ENCODE measurements at regions not wholly inside any gene's neighbourhood (a gene's known extent, or its start where the extent isn't known, plus 50 kb on each side); places are given as distances from the start of the nearest gene placed in this dataset.

DNA sequence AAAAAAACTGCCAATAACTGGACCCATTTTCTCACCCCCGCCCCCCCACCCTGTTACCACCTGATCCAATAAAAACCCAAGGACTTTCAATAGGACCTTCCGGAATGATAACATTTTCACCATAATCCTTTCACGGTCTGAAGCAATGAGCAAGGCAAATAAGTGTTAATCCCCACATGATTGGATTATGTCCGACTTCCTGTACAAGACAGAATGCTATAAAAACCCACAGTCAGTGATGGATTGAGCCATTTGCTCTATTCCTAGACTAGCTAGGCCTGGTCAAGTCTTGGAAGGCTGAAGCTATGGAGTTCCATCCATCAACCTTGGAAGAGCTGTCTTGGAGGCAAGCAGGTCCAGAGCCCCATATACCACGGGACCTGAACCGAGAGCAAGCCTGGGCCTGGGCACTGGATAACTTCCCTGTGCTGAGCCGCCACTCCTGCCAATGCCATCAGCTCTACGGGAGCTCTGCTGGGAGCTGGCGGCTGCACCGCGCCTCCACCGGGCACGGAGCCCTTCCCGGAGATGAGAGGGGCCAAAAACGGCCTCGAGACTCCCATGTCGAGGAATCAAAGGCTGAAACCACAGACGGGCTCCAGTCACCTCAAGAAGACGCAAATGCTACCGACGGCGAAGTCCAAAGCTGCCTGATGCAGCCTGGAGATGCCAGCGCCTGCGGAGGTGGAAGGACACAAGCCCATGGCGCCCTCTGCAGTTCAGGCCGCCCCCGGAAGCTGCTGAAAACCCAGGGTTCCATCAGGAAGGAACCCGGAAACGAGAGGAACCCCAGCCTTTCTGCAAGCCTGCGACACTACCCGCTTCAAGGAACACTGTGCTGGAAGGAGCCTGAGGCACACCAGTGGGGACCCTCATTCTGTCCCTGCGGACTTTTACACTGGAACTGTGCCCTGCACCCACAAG is 69.2 kb downstream of the ANXA2R start:
- no peak overlapping the region for H3K4me3 ChIP-seq (ENCODE audit: low read length)
- no peaks in the 10 kb centered on the region for H3K9me3 ChIP-seq (ENCODE audit: control insufficient read depth, insufficient read depth, low read length)
- H3K36me3 ChIP-seq (ENCODE audit: control insufficient read depth, insufficient read depth, low read length): no peaks in the 10 kb centered on the region
- H3K27ac ChIP-seq (ENCODE audit: low read length): no peak overlapping the region
- no CpG with 5 or more reads among the region's 32 CpGs for WGBS (ENCODE audit: insufficient coverage, insufficient read length)
- no peaks in the 10 kb centered on the region for H3K4me1 ChIP-seq (ENCODE audit: control insufficient read depth, insufficient read depth, low read length)
- no peaks in the 10 kb centered on the region for H3K27me3 ChIP-seq (ENCODE audit: control insufficient read depth, insufficient read depth, low read length)
- no peak for DNase-seq (ENCODE audit: low read depth, low spot score)

DNA sequence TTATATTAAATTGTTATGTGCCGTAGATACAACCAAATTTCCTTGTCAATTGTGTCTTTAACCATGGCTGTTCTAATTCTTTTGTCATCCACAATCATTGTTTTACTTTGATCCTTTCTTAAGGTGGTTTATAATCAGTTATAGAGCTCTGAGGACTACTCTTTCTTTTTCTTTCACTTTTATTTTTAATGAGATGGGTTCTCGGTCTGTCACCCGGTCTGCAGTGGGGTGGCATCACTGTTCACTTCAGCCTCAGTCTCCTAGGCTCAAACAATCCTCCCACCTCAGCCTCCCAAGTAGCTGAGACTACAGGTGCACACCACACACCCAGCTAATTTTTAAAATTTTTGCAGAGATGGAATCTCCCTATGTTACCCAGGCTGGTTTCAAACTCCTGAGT is 74.2 kb downstream of the ANXA2R start:
- no peaks in the 10 kb centered on the region for H3K27me3 ChIP-seq (ENCODE audit: control insufficient read depth, insufficient read depth, low read length)
- no peak overlapping the region for H3K27ac ChIP-seq (ENCODE audit: low read length)
- no peaks in the 10 kb centered on the region for H3K9me3 ChIP-seq (ENCODE audit: control insufficient read depth, insufficient read depth, low read length)
- DNase-seq (ENCODE audit: low read depth, low spot score): no peak
- no peaks in the 10 kb centered on the region for H3K4me1 ChIP-seq (ENCODE audit: control insufficient read depth, insufficient read depth, low read length)
- no peaks in the 10 kb centered on the region for H3K36me3 ChIP-seq (ENCODE audit: control insufficient read depth, insufficient read depth, low read length)
- H3K4me3 ChIP-seq (ENCODE audit: low read length): no peak overlapping the region
- WGBS (ENCODE audit: insufficient coverage, insufficient read length): no CpG with 5 or more reads among the region's 3 CpGs

DNA sequence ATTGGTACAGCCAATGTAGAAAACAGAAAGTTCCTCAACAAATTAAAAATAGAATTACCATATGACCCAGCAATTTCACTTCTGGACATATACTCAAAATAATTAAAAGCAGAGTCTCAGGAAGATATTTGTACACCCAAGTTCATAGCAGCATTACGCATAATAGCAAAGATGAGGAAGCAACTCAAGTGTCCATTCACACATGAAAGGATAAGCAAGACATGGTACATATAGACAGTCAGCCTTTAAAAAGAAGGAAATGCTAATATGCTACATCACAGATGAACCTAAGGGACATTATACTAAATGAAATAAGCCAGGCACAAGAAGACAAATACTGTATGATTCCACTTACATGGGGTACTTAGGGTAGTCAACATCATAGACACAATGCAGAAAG is 76.7 kb downstream of the ANXA2R start:
- no peak overlapping the region for H3K27ac ChIP-seq (ENCODE audit: low read length)
- no peak overlapping the region for H3K4me3 ChIP-seq (ENCODE audit: low read length)
- DNase-seq (ENCODE audit: low read depth, low spot score): no peak
- H3K27me3 ChIP-seq (ENCODE audit: control insufficient read depth, insufficient read depth, low read length): no peaks in the 10 kb centered on the region
- no CpG with 5 or more reads among the region's 1 CpG for WGBS (ENCODE audit: insufficient coverage, insufficient read length)
- H3K4me1 ChIP-seq (ENCODE audit: control insufficient read depth, insufficient read depth, low read length): no peaks in the 10 kb centered on the region
- no peaks in the 10 kb centered on the region for H3K9me3 ChIP-seq (ENCODE audit: control insufficient read depth, insufficient read depth, low read length)
- H3K36me3 ChIP-seq (ENCODE audit: control insufficient read depth, insufficient read depth, low read length): no peaks in the 10 kb centered on the region

DNA sequence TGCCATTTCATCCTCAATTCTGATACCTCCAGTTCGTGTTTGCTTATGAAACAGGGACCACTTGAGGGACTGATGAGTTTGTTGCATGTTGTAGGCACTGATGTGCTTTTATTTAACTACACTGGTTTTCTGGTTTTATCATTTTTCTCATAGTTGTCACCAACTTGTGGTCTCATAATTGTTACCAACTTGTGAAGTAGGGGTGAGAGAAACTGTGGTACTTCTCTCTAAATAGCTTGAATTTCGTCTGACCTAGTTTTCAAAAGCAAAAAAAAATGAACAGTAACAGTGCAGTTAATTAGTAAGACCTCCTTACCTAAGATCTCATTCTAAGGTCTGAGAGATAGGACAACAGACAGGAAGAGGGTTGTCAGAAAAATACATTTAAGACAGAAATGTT is 78.0 kb downstream of the ANXA2R start:
- H3K4me1 ChIP-seq (ENCODE audit: control insufficient read depth, insufficient read depth, low read length): no peaks in the 10 kb centered on the region
- H3K4me3 ChIP-seq (ENCODE audit: low read length): no peak overlapping the region
- no peaks in the 10 kb centered on the region for H3K9me3 ChIP-seq (ENCODE audit: control insufficient read depth, insufficient read depth, low read length)
- no peak for DNase-seq (ENCODE audit: low read depth, low spot score)
- no peaks in the 10 kb centered on the region for H3K36me3 ChIP-seq (ENCODE audit: control insufficient read depth, insufficient read depth, low read length)
- no CpG with 5 or more reads among the region's 2 CpGs for WGBS (ENCODE audit: insufficient coverage, insufficient read length)
- no peaks in the 10 kb centered on the region for H3K27me3 ChIP-seq (ENCODE audit: control insufficient read depth, insufficient read depth, low read length)
- H3K27ac ChIP-seq (ENCODE audit: low read length): no peak overlapping the region

DNA sequence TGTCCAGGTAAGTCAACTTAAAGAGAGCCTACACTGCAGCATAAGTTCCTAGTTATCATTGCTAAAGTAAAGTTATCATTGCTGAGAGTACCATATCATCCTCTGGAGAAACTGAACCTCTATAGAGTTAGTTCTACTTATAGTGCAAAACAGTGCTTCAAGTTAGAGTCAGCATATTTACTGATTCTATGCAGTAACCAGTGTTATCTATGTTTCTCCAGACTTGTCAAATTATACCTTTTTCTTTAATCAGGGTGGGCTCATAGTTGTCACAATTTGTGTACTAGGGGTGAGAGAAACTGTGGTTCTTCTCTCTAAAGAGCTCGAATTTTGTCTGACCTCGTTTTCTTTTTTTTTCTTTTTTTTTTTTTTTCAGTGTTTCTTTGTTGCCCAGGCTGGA is 79.6 kb downstream of the ANXA2R start:
- WGBS (ENCODE audit: insufficient coverage, insufficient read length): no CpG with 5 or more reads among the region's 2 CpGs
- Histone ChIP-seq H3K4me3 (ENCODE audit: low read length) (no peak overlapping the region), H3K27me3 (ENCODE audit: control insufficient read depth, insufficient read depth, low read length) (no peaks in the 10 kb centered on the region), H3K4me1 (ENCODE audit: control insufficient read depth, insufficient read depth, low read length) (no peaks in the 10 kb centered on the region), H3K27ac (ENCODE audit: low read length) (no peak overlapping the region), H3K9me3 (ENCODE audit: control insufficient read depth, insufficient read depth, low read length) (no peaks in the 10 kb centered on the region), H3K36me3 (ENCODE audit: control insufficient read depth, insufficient read depth, low read length) (no peaks in the 10 kb centered on the region)
- no peak for DNase-seq (ENCODE audit: low read depth, low spot score)

DNA sequence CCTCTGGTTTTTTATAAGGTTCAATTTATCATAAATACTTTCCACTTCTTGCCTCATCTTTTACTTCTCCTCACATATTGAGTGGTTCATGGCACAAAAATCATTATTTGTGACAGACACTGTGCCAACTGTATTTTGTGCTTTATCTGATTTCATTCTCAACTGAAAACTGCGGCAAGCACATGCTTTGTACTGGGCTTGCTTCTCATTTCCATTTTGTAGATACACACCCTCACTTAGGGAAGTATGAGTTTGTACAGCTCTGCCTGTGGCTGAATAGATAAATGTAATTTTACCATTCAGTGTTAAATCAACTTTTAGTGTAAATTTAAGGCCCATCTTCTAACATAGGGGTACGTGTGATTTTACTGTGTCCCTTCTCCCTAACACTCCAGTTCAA is 83.6 kb downstream of the ANXA2R start:
- H3K27me3 ChIP-seq (ENCODE audit: control insufficient read depth, insufficient read depth, low read length): no peaks in the 10 kb centered on the region
- DNase-seq (ENCODE audit: low read depth, low spot score): no peak
- H3K4me1 ChIP-seq (ENCODE audit: control insufficient read depth, insufficient read depth, low read length): no peaks in the 10 kb centered on the region
- no peak overlapping the region for H3K27ac ChIP-seq (ENCODE audit: low read length)
- no peak overlapping the region for H3K4me3 ChIP-seq (ENCODE audit: low read length)
- H3K36me3 ChIP-seq (ENCODE audit: control insufficient read depth, insufficient read depth, low read length): no peaks in the 10 kb centered on the region
- H3K9me3 ChIP-seq (ENCODE audit: control insufficient read depth, insufficient read depth, low read length): no peaks in the 10 kb centered on the region; the same call in 1 of the 2 replicates
- no CpG with 5 or more reads among the region's 2 CpGs for WGBS (ENCODE audit: insufficient coverage, insufficient read length)

DNA sequence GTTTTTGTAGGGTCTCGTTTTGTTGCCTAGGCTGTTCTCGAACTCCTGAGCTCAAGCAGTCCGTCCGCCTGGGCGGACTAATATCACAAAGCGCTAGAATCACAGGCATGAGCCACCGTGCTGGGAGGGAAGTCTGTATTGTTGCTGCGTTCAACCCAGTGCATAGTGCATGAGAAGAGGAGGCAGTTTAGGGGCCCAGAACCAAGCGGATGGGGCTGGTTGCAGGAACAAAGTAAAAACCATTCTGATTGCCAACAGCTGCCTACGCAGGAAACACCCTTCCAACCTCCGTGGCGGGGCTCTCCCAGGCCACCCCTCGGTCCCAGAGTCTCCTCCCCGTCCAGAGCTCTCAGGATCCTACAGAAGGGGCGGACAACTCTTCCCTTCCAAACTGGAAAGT is 87.1 kb downstream of the ANXA2R start:
- no peak for DNase-seq (ENCODE audit: low read depth, low spot score)
- Histone ChIP-seq H3K36me3 (ENCODE audit: control insufficient read depth, insufficient read depth, low read length) (no peaks in the 10 kb centered on the region), H3K9me3 (ENCODE audit: control insufficient read depth, insufficient read depth, low read length) (no peaks in the 10 kb centered on the region; the same call in 1 of the 2 replicates), H3K4me3 (ENCODE audit: low read length) (no peak overlapping the region), H3K27me3 (ENCODE audit: control insufficient read depth, insufficient read depth, low read length) (no peaks in the 10 kb centered on the region), H3K4me1 (ENCODE audit: control insufficient read depth, insufficient read depth, low read length) (no peaks in the 10 kb centered on the region), H3K27ac (ENCODE audit: low read length) (no peak overlapping the region)
- no CpG with 5 or more reads among the region's 15 CpGs for WGBS (ENCODE audit: insufficient coverage, insufficient read length)

DNA sequence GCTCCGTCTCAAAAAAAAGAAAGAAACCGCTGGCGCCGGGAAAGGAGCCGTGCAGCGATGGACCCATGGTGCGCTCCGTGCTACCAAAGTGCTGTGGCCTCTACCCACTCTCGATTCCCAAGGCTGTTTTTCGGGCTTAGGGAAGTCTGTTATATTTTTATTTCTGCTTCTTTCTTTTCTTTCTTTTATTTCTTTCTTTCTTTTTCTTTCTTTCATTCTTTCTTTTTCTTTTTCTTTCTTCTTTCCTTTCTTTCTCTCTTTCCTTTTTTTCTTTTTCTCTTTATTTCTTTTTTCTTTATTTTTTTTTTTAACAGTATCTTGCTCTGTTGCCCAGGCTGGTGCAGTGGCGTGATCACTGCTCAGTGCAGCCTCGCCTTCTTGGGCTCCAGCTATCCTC is 87.5 kb downstream of the ANXA2R start:
- Histone ChIP-seq H3K4me1 (ENCODE audit: control insufficient read depth, insufficient read depth, low read length) (no peaks in the 10 kb centered on the region), H3K27me3 (ENCODE audit: control insufficient read depth, insufficient read depth, low read length) (no peaks in the 10 kb centered on the region), H3K9me3 (ENCODE audit: control insufficient read depth, insufficient read depth, low read length) (no peaks in the 10 kb centered on the region; the same call in 1 of the 2 replicates), H3K27ac (ENCODE audit: low read length) (no peak overlapping the region), H3K4me3 (ENCODE audit: low read length) (no peak overlapping the region), H3K36me3 (ENCODE audit: control insufficient read depth, insufficient read depth, low read length) (no peaks in the 10 kb centered on the region)
- WGBS (ENCODE audit: insufficient coverage, insufficient read length): no CpG with 5 or more reads among the region's 12 CpGs
- DNase-seq (ENCODE audit: low read depth, low spot score): no peak

DNA sequence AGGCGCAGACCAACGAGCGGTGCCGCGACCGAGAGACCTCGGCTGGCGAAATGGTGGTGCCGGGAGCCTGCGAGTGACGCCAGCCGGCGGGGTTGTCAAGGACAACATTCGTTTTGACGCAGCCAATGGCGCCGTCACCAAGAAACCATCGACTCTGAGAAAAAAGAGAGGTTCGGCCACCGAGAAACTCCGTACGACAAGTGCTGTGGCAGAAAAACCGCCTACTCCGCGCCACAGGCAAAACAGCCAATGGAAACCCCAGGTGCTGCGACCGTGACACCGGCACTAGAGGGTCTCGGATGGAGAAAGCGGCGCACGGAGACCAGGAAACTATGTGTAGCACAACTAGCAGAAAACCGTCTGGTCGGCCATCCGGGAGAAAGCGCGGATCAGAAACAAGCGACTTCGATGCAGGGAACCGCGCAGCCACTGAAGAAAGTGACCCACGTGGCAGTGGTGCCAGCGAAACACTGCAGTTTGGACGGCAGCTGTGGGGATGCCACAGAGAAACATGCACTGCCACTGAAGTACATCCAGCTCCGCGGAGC is 88.8 kb downstream of the ANXA2R start:
- Histone ChIP-seq H3K36me3 (ENCODE audit: control insufficient read depth, insufficient read depth, low read length) (no peaks in the 10 kb centered on the region), H3K4me3 (ENCODE audit: low read length) (no peak overlapping the region), H3K4me1 (ENCODE audit: control insufficient read depth, insufficient read depth, low read length) (no peaks in the 10 kb centered on the region), H3K9me3 (ENCODE audit: control insufficient read depth, insufficient read depth, low read length) (no peaks in the 10 kb centered on the region; the same call in 1 of the 2 replicates), H3K27ac (ENCODE audit: low read length) (no peak overlapping the region), H3K27me3 (ENCODE audit: control insufficient read depth, insufficient read depth, low read length) (no peaks in the 10 kb centered on the region)
- DNase-seq (ENCODE audit: low read depth, low spot score): no peak
- no CpG with 5 or more reads among the region's 46 CpGs for WGBS (ENCODE audit: insufficient coverage, insufficient read length)

DNA sequence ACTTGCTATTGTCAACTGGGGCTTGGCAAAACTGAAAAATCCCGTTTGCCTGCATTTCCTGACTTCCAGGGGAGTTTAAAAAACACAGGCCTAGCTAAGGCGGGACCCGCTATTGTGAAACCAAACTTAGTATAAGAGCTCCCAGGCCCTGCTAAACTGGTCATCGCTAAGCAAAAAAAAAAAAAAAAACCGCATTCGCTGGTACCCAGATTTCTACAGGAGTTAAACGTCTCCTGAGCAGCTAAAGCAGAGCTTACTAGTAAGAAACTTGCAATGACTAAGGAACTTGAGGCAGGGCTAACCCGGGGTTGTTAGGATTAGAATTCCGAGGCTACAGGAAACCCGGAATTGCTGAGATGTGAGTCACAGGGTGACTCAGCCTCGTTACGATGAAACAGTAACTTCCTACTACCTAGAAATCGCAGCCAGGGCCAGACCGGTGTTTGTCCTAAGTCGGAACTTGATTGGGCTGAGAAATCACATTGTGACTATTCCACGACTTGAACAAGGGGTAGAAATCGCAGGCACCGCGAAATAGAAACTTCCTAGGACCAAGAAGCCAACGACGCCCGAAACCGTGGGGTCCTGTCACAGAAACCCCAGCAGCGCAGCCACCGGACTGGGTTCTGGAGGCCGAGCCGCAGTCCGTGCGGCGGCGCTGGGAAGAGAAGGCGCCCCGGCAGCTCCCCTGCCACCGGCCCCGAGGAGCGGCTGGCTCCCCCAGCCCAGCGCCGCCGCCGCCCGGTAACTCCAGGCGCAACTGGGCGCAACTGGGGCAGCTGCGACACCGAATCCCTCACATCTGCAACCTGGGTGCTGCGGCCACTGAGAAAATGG is 89.4 kb downstream of the ANXA2R start:
- Histone ChIP-seq H3K9me3 (ENCODE audit: control insufficient read depth, insufficient read depth, low read length) (no peaks in the 10 kb centered on the region; the same call in 1 of the 2 replicates), H3K27me3 (ENCODE audit: control insufficient read depth, insufficient read depth, low read length) (no peaks in the 10 kb centered on the region), H3K4me3 (ENCODE audit: low read length) (no peak overlapping the region), H3K4me1 (ENCODE audit: control insufficient read depth, insufficient read depth, low read length) (no peaks in the 10 kb centered on the region), H3K36me3 (ENCODE audit: control insufficient read depth, insufficient read depth, low read length) (no peaks in the 10 kb centered on the region), H3K27ac (ENCODE audit: low read length) (no peak overlapping the region)
- no CpG with 5 or more reads among the region's 46 CpGs for WGBS (ENCODE audit: insufficient coverage, insufficient read length)
- DNase-seq (ENCODE audit: low read depth, low spot score): peak; percentile 29

Data from iPS DF 6.9 (cell line).